Stromal cell of bone marrow (primary cell): ENCODE measurements at regions not wholly inside any gene's neighbourhood (a gene's known extent, or its start where the extent isn't known, plus 50 kb on each side); places are given as distances from the start of the nearest gene placed in this dataset.
"Not testable (repeated sequence)": the region's sequence is repeated elsewhere in the genome, so short reads cannot be mapped to it uniquely, and the experiment has no call there.

Experiments
- DNase-seq: peaks from one replicate; pipeline ENCODE4 v3.0.0-alpha.2; 2012; ENCODE audit warnings: low read depth

GRCh38 chr17:14427900-14428647 lies 127.2 kb downstream of the HS3ST3B1 start:
- no peak for DNase-seq

- not testable (repeated sequence) for DNase-seq
Measured at GRCh38 chr17:14423156-14423555, 122.3 kb downstream of the HS3ST3B1 start.

- no peak for DNase-seq
Measured at GRCh38 chr17:14417336-14417735, 116.5 kb downstream of the HS3ST3B1 start.

- DNase-seq, result no peak
Measured at GRCh38 chr17:14409292-14409691, 108.4 kb downstream of the HS3ST3B1 start.

GRCh38 chr17:14407541-14407940 lies 106.7 kb downstream of the HS3ST3B1 start:
- DNase-seq, result no peak

- no peak for DNase-seq
Measured at GRCh38 chr17:14405189-14405588, 104.3 kb downstream of the HS3ST3B1 start.
